B cell (primary cell): ENCODE measurements at regions not wholly inside any gene's neighbourhood (a gene's known extent, or its start where the extent isn't known, plus 50 kb on each side); places are given as distances from the start of the nearest gene placed in this dataset.

Source experiments
- ATAC-seq: fragments of 200-7000 bp; cut with Tn5 transposase; one replicate; pipeline ENCODE4 v1.10.0; 2021; ENCODE audit warnings: low read depth, mild to moderate bottlenecking, moderate number of reproducible peaks, moderate library complexity
- CTCF ChIA-PET: fragments of 350-600 bp; sonication (Branson Sonifier 250); formaldehyde crosslinking; loops from one replicate; lab custom pipeline; 2021; ENCODE audit warnings: antibody characterized with exemption, inconsistent platforms; lab: Charles Lee
- POLR2A ChIA-PET: fragments of 350-600 bp; sonication (Branson Sonifier 250); formaldehyde crosslinking; loops from one replicate; lab custom pipeline; 2021; ENCODE audit warnings: antibody characterized with exemption; lab: Charles Lee
- DNase-seq: peaks from one replicate; pipeline ENCODE4 v3.0.0; 2013
- H2AFZ ChIP-seq: 2 replicates; pipeline ENCODE4 v1.6.1; 2012; ENCODE audit warnings: mild to moderate bottlenecking, low read depth, low read length; ENCODE audit not compliant: insufficient read depth, poor library complexity, severe bottlenecking
- H3K27ac ChIP-seq, 2 donors: 1 replicate in 1 of 2; 2 replicates in 1 of 2; pipeline ENCODE4 v1.5.1; 2012 to 2013; ENCODE audit warnings: low read length in 2 of 2, mild to moderate bottlenecking in 2 of 2, moderate library complexity in 1 of 2
- H3K27me3 ChIP-seq, 4 experiments: fragments of 200-600 bp in 1 of 4; sonication (generic) in 1 of 4; replicated peaks in 1 of 4; 1 replicate in 2 of 4; 2 replicates in 2 of 4; pipeline versions ENCODE4 v1.6.1 to v1.7.0; 2013 to 2016; ENCODE audit warnings: low read length in 3 of 4, mild to moderate bottlenecking in 2 of 4, mixed read lengths in 1 of 4, moderate library complexity in 1 of 4; ENCODE audit not compliant: insufficient read depth in 4 of 4, control insufficient read depth in 3 of 4; ENCODE audit errors: control extremely low read depth in 1 of 4
- H3K36me3 ChIP-seq, 2 experiments: replicated peaks in 1 of 2; 1 replicate in 1 of 2; 2 replicates in 1 of 2; pipeline versions ENCODE4 v1.6.1 to v1.7.1; 2013; ENCODE audit warnings: low read length in 1 of 2; ENCODE audit not compliant: insufficient read depth in 2 of 2, control insufficient read depth in 1 of 2; ENCODE audit errors: control extremely low read depth in 1 of 2, extremely low read depth in 1 of 2
- H3K4me1 ChIP-seq, 2 donors: fragments of 200-600 bp in 1 of 2; sonication (generic) in 1 of 2; 1 replicate in 1 of 2; 2 replicates in 1 of 2; pipeline versions ENCODE4 v1.5.1 to v1.6.1; 2013 to 2017; ENCODE audit warnings: low read length in 2 of 2; ENCODE audit not compliant: control insufficient read depth in 2 of 2, insufficient read depth in 2 of 2
- H3K4me2 ChIP-seq: replicated peaks from 2 replicates; pipeline ENCODE3; 2012; ENCODE audit warnings: mild to moderate bottlenecking, low read depth, low read length; ENCODE audit not compliant: poor library complexity, severe bottlenecking
- H3K4me3 ChIP-seq, 5 experiments: fragments of 200-600 bp in 1 of 5; sonication (generic) in 1 of 5; 1 replicate in 3 of 5; 2 replicates in 2 of 5; pipeline versions ENCODE4 v1.5.1 to v1.7.0; 2011 to 2016; ENCODE audit warnings: low read length in 4 of 5, mild to moderate bottlenecking in 4 of 5, low read depth in 2 of 5, control low read depth in 1 of 5, moderate library complexity in 1 of 5; ENCODE audit not compliant: insufficient read depth in 1 of 5; ENCODE audit errors: control extremely low read depth in 1 of 5, extremely low read depth in 1 of 5
- H3K79me2 ChIP-seq: fragments of 200-600 bp; sonication (generic); one replicate; pipeline ENCODE4 v1.6.0; 2016; ENCODE audit warnings: low read length; ENCODE audit not compliant: control insufficient read depth, insufficient read depth
- H3K9ac ChIP-seq: fragments of 200-600 bp; sonication (generic); 2 replicates; pipeline ENCODE4 v1.6.1; 2017; ENCODE audit warnings: mild to moderate bottlenecking, low read length, moderate library complexity
- H3K9me3 ChIP-seq, 3 donors: one replicate each; pipeline versions ENCODE4 v1.6.1 to v1.7.1; 2013; ENCODE audit warnings: low read length in 2 of 3; ENCODE audit not compliant: control insufficient read depth in 2 of 3, insufficient read depth in 1 of 3; ENCODE audit errors: control extremely low read depth in 1 of 3
- H4K20me1 ChIP-seq: 2 replicates; pipeline ENCODE4 v1.6.0; 2012; ENCODE audit warnings: mild to moderate bottlenecking, low read length; ENCODE audit not compliant: insufficient read depth, control insufficient read depth, poor library complexity, severe bottlenecking
- H3K27ac Mint-ChIP-seq: one replicate; pipeline ENCODE4 v1.8.0; 2021; ENCODE audit warnings: mixed read lengths
- H3K27me3 Mint-ChIP-seq: one replicate; pipeline ENCODE4 v1.8.0; 2021; ENCODE audit warnings: mixed read lengths
- H3K4me1 Mint-ChIP-seq: one replicate; pipeline ENCODE4 v1.8.0; 2021; ENCODE audit warnings: mixed read lengths
- H3K4me3 Mint-ChIP-seq: one replicate; pipeline ENCODE4 v1.8.0; 2021; ENCODE audit warnings: mixed read lengths
- H3K9me3 Mint-ChIP-seq: one replicate; pipeline ENCODE4 v1.8.0; 2022; ENCODE audit warnings: mixed read lengths; ENCODE audit not compliant: insufficient read depth
- EZH2 ChIP-seq: IDR thresholded peaks from 2 replicates; pipeline ENCODE4 v1.6.1; 2012; ENCODE audit warnings: borderline replicate concordance, low read depth, mild to moderate bottlenecking, moderate library complexity, low read length; ENCODE audit not compliant: insufficient read depth, poor library complexity, severe bottlenecking
- WGBS: methylation state at CpG from one replicate; pipeline ENCODE4 v1.1.5; 2013; ENCODE audit warnings: missing lambda C conversion rate; ENCODE audit not compliant: insufficient coverage; 5-methylcytosine and 5-hydroxymethylcytosine counted together
- intact Hi-C: fragments of 100-400 bp; cut with micrococcal nuclease; formaldehyde crosslinking; loops from one replicate; pipeline ENCODE4 v1.10.0; 2022
- TF ChIP-seq, protein P1 (sequence below): fragments of 200-600 bp; IDR thresholded peaks from one replicate; pipeline ENCODE4 v1.8.0; 2022; ENCODE audit warnings: antibody characterized with exemption, mild to moderate bottlenecking

DNA sequence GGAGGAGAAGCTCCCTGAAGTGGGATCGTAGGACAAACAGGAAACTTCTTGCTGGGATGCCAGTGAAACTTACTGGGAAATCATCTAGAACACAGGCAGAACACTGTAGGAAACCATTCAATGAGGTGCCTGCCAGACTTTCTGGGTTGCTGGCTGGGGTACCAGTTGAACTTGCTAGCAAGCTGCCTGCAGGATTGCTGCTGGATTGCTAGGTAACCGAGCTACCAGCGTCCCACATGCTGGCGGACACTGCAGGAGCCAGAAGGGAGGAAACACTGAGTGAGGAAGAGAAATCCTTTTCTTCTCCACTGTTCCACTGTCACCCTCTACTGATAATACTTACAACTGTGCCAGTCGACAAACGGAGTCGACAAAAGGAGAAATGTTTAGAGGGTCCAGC lies 91.3 kb upstream of the SLC35B3 start:
- intact Hi-C loops = no loop called here
- Histone ChIP-seq H4K20me1 (no peaks in the 10 kb centered on the region), H3K79me2 (no peaks in the 10 kb centered on the region), H3K9me3 (no peaks in the 10 kb centered on the region), H3K4me3 (no peak overlapping the region), H2AFZ (no peak overlapping the region), H3K36me3 (no peaks in the 10 kb centered on the region), H3K4me1 (no peaks in the 10 kb centered on the region), H3K4me2 (no peak overlapping the region), H3K9ac (no peak overlapping the region), H3K27ac (no peak overlapping the region), H3K27me3 (no peaks in the 10 kb centered on the region)
- DNase-seq (no peak), ATAC-seq (no peak)
- Mint-ChIP-seq H3K9me3 (no peaks in the 10 kb centered on the region), H3K4me3 (no peak overlapping the region), H3K27me3 (no peaks in the 10 kb centered on the region), H3K4me1 (no peaks in the 10 kb centered on the region), H3K27ac (no peak overlapping the region)
- CTCF ChIA-PET = no interaction called here
- POLR2A ChIA-PET = no interaction called here
- 82% methylated on average over 1 of the region's 7 CpGs for WGBS
- TF ChIP-seq, protein P1, sequence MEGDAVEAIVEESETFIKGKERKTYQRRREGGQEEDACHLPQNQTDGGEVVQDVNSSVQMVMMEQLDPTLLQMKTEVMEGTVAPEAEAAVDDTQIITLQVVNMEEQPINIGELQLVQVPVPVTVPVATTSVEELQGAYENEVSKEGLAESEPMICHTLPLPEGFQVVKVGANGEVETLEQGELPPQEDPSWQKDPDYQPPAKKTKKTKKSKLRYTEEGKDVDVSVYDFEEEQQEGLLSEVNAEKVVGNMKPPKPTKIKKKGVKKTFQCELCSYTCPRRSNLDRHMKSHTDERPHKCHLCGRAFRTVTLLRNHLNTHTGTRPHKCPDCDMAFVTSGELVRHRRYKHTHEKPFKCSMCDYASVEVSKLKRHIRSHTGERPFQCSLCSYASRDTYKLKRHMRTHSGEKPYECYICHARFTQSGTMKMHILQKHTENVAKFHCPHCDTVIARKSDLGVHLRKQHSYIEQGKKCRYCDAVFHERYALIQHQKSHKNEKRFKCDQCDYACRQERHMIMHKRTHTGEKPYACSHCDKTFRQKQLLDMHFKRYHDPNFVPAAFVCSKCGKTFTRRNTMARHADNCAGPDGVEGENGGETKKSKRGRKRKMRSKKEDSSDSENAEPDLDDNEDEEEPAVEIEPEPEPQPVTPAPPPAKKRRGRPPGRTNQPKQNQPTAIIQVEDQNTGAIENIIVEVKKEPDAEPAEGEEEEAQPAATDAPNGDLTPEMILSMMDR = no peak
- no peak for TF ChIP-seq EZH2

DNA sequence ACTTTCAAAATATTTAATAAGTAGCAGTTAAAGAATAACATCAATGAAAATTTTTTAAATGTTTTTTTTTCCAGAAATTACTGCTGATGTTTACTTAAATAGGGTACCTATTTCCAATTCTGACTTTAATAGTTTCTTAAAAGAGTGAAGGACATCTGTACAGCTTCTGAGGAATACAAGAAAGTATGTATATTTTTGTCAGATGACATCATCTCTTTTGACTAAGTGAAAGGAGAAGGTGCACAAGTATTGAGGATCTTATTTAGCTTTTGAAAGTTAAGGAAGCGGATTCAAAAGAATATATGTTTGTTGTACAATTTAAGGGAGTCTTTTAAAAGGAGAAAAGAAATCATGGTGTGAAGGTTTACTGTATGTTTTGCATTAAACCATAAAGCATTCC lies 90.0 kb upstream of the SLC35B3 start:
- Mint-ChIP-seq H3K4me1 (no peaks in the 10 kb centered on the region), H3K27me3 (no peaks in the 10 kb centered on the region), H3K27ac (no peak overlapping the region), H3K9me3 (no peaks in the 10 kb centered on the region), H3K4me3 (no peak overlapping the region)
- ATAC-seq (no peak), DNase-seq (no peak)
- Histone ChIP-seq H4K20me1 (no peaks in the 10 kb centered on the region), H3K27ac (no peak overlapping the region), H3K4me2 (no peak overlapping the region), H3K9me3 (peaks cover 0 to 4% (median 0%) of the 10 kb centered on the region in 3 donors), H3K79me2 (no peaks in the 10 kb centered on the region), H3K4me1 (no peaks in the 10 kb centered on the region), H3K9ac (no peak overlapping the region), H3K4me3 (no peak overlapping the region), H2AFZ (no peak overlapping the region), H3K36me3 (no peaks in the 10 kb centered on the region), H3K27me3 (no peaks in the 10 kb centered on the region)
- no CpG with 5 or more reads among the region's 1 CpG for WGBS
- intact Hi-C loops = no loop called here
- ChIA-PET POLR2A (no interaction called here), CTCF (interaction anchor here (0.8 kb wide), 1 partner anchor 21 kb away, joined by 4 read pairs; no protein-coding TSS in a partner anchor)
- TF ChIP-seq, protein P1 = no peak
- TF ChIP-seq EZH2 = no peak
